Kidney epithelial cell (primary cell): ENCODE measurements at regions not wholly inside any gene's neighbourhood (a gene's known extent, or its start where the extent isn't known, plus 50 kb on each side); places are given as distances from the start of the nearest gene placed in this dataset.

ENCODE experiments used
- DNase-seq: peaks from one replicate; pipeline ENCODE4 v3.0.0-alpha.2; 2010; ENCODE audit warnings: low read depth
- H3K27me3 ChIP-seq: 2 replicates; pipeline ENCODE4 v1.6.0; 2011; ENCODE audit warnings: low read length; ENCODE audit not compliant: control insufficient read depth, insufficient read depth
- H3K36me3 ChIP-seq: 2 replicates; pipeline ENCODE4 v1.5.1; 2011; ENCODE audit warnings: low read length; ENCODE audit not compliant: control insufficient read depth, insufficient read depth
- H3K4me3 ChIP-seq: 2 replicates; pipeline ENCODE4 v1.5.1; 2011; ENCODE audit warnings: low read depth, mild to moderate bottlenecking, control low read depth, low read length
- TF ChIP-seq, protein P1 (sequence below): IDR thresholded peaks from 2 replicates; pipeline ENCODE4 v1.5.1; 2011; ENCODE audit warnings: mild to moderate bottlenecking, moderate library complexity, low read length, control low read depth, inconsistent platforms; ENCODE audit not compliant: insufficient read depth, poor library complexity, severe bottlenecking

DNA sequence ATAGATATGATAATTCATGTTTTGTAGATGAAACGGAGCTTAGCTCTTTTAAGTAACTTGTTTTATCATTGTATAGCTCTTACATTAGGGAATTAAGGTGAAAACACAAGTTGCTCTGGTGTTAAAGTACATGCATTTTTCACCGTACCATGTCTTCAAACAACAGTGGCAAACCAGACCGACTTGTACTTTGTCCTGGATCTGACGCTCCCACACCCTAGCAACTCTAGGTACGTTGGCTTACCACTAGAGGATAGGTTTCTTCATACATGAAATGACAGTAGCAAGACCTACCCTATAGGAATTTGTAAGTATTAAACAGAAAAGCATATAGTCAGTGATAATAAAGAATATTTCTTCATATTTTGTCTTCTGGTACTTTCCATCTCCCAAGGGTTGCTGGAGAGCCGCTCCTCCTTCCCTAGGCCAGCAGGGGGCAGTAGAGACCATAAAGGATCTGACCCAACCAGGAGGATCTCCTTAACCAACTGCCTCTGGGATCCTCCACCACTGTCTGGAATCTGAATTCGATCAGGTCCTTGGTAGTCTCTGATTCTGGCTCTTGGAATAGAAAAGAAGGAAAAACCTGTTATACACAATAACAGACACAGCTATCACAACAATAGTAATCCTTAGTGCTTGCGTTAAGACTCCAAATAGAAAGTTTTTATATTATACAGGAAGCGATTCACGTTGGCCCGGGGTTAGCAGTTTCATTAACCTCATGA lies 136.7 kb downstream of the CAVIN4 start:
- Histone ChIP-seq H3K36me3 (no peaks in the 10 kb centered on the region), H3K27me3 (no peaks in the 10 kb centered on the region), H3K4me3 (no peak overlapping the region)
- TF ChIP-seq, protein P1, sequence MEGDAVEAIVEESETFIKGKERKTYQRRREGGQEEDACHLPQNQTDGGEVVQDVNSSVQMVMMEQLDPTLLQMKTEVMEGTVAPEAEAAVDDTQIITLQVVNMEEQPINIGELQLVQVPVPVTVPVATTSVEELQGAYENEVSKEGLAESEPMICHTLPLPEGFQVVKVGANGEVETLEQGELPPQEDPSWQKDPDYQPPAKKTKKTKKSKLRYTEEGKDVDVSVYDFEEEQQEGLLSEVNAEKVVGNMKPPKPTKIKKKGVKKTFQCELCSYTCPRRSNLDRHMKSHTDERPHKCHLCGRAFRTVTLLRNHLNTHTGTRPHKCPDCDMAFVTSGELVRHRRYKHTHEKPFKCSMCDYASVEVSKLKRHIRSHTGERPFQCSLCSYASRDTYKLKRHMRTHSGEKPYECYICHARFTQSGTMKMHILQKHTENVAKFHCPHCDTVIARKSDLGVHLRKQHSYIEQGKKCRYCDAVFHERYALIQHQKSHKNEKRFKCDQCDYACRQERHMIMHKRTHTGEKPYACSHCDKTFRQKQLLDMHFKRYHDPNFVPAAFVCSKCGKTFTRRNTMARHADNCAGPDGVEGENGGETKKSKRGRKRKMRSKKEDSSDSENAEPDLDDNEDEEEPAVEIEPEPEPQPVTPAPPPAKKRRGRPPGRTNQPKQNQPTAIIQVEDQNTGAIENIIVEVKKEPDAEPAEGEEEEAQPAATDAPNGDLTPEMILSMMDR, result peak; percentile 90
- no peak for DNase-seq

DNA sequence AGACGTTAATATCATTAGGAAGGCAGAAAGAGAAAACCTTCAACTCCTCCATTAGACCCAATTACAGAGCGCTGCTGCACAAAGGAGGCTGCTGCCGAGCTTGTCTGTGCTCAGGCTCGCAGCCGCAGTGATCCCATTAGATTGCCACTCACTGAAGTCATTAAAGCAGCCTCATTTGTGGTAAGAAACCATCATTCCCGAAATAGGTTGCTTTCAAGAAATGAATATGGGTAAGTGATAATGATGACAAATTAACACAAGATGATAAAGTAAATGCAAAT lies 137.2 kb downstream of the CAVIN4 start:
- H3K36me3 ChIP-seq, result no peaks in the 10 kb centered on the region
- TF ChIP-seq, protein P1, result no peak

DNA sequence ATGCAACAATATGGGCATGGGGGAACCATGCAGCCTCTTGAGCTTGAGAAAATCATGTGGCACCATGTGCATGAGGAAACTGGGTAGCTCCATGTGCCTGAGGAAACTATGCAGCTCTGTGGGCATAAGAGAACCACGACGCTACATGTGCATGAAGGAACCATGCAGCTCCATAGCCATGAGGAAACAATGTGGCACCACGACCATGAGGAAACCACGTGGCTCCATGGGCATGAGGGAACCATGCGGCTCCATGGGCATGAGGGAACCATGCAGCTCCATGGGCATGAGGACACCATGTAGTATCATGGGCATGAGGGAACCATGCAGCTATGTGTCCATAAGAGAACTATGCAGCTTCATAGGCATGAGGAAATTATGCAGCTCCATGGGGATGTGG lies 140.8 kb downstream of the CAVIN4 start:
- Histone ChIP-seq H3K27me3 (no peaks in the 10 kb centered on the region), H3K36me3 (no peaks in the 10 kb centered on the region), H3K4me3 (no peak overlapping the region)
- TF ChIP-seq, protein P1, result no peak
- DNase-seq, result no peak

More for the DNA sequence above, 137.2 kb downstream of the CAVIN4 start:
- DNase-seq, result no peak
- Histone ChIP-seq H3K4me3 (no peak overlapping the region), H3K27me3 (no peaks in the 10 kb centered on the region)

DNA sequence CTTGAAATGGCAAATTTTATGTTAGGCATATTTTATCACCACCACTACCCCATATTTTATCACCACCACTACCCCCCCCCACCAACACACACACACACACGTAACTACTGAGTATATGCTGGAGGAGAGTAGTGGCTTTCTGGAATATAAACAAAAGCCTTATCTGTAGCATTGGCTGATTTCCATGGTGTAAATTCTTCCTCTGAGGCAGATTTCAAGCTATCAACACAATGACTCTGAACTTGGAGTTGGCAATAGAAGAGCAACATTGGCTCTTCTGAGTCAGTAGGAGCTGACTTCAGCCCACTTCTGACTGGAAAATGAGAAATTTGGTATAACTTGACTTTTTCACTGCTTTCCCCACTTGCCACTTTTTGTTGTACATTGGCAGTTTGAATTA lies 143.0 kb downstream of the CAVIN4 start:
- H3K4me3 ChIP-seq, result no peak overlapping the region
- no peaks in the 10 kb centered on the region for H3K36me3 ChIP-seq
- TF ChIP-seq, protein P1, result no peak
- H3K27me3 ChIP-seq, result no peaks in the 10 kb centered on the region
- DNase-seq, result no peak

DNA sequence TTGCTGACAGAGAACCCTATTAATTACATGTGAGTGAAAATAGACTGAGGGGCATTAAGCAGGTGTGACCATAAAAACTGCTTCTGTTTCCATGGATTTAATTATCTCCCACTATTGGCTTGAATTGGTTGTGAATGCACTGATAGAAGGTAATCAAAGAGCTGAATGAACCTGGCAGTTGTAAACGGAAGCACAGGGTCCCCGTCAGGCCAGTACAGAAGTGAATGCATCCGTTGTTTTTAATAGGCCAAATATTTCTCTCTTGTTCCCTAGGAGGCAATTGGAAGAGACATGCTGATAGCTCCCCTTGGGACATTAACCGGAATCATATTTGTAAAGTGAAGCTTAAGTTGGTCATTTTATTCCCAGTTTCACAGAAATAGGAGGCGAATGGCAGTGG lies 147.0 kb downstream of the CAVIN4 start:
- TF ChIP-seq, protein P1, result no peak
- no peak for DNase-seq

DNA sequence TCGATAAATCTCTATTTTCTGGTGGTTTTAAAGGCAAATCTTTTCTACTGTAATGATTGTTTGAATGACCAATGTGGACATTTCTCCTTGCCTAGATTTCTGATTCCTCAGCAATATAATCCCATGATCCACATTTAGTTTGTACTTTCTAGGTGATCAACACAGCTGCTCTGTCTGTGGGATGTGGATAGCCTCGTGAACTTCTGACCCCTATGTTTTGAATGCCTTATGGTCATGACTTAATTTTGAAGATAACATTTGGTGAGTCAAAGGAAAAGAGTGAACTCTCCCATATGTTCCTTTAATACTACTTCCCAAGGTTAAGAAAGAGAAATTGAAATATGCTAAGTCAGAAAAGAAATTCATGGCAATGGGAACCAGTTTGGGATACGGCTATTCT lies 147.5 kb downstream of the CAVIN4 start:
- TF ChIP-seq, protein P1, result no peak
- no peaks in the 10 kb centered on the region for H3K36me3 ChIP-seq
- H3K27me3 ChIP-seq, result no peaks in the 10 kb centered on the region
- H3K4me3 ChIP-seq, result no peak overlapping the region
- no peak for DNase-seq

More for the DNA sequence above, 147.0 kb downstream of the CAVIN4 start:
- Histone ChIP-seq H3K27me3 (no peaks in the 10 kb centered on the region), H3K36me3 (no peaks in the 10 kb centered on the region), H3K4me3 (no peak overlapping the region)
